GM23338 (cell line): ENCODE measurements at regions not wholly inside any gene's neighbourhood (a gene's known extent, or its start where the extent isn't known, plus 50 kb on each side); places are given as distances from the start of the nearest gene placed in this dataset.

ENCODE experiments used
- ATAC-seq: fragments of 200-7000 bp; cut with Tn5 transposase; 3 replicates; pipeline ENCODE4 v1.9.1; 2020
- DNase-seq: peaks from one replicate; pipeline ENCODE4 v3.0.0-alpha.2; 2015; ENCODE audit warnings: low spot score
- H2AFZ ChIP-seq: fragments of 200-600 bp; sonication (generic); 2 replicates; pipeline ENCODE4 v1.8.0; 2016; ENCODE audit warnings: antibody characterized with exemption, mild to moderate bottlenecking, moderate library complexity
- H3F3A ChIP-seq: fragments of 200-600 bp; sonication (generic); replicated peaks from 2 replicates; pipeline ENCODE4 v1.8.0; 2017; ENCODE audit warnings: antibody characterized with exemption, mixed run types, low read depth
- H3K27ac ChIP-seq: fragments of 200-600 bp; sonication (generic); 2 replicates; pipeline ENCODE4 v1.6.1; 2016; ENCODE audit warnings: low read depth
- H3K27me3 ChIP-seq: fragments of 200-600 bp; sonication (generic); 2 replicates; pipeline ENCODE4 v1.8.0; 2016; ENCODE audit warnings: mild to moderate bottlenecking, mixed run types, moderate library complexity; ENCODE audit not compliant: insufficient read depth
- H3K36me3 ChIP-seq: fragments of 200-600 bp; sonication (generic); 2 replicates; pipeline ENCODE4 v1.8.0; 2016; ENCODE audit warnings: mild to moderate bottlenecking; ENCODE audit not compliant: insufficient read depth
- H3K4me1 ChIP-seq: fragments of 200-600 bp; sonication (generic); 2 replicates; pipeline ENCODE4 v1.8.0; 2016; ENCODE audit warnings: mild to moderate bottlenecking, moderate library complexity; ENCODE audit not compliant: insufficient read depth
- H3K4me2 ChIP-seq: fragments of 200-600 bp; sonication (generic); 2 replicates; pipeline ENCODE4 v1.7.1; 2017; ENCODE audit warnings: mixed run types
- H3K4me3 ChIP-seq: fragments of 200-600 bp; sonication (generic); 2 replicates; pipeline ENCODE4 v1.6.1; 2016; ENCODE audit warnings: mixed run types
- H3K79me2 ChIP-seq: fragments of 200-600 bp; sonication (generic); replicated peaks from 2 replicates; pipeline ENCODE4 v1.8.0; 2017; ENCODE audit warnings: mild to moderate bottlenecking; ENCODE audit not compliant: insufficient read depth
- H3K9me2 ChIP-seq: fragments of 200-600 bp; sonication (generic); 2 replicates; pipeline ENCODE4 v1.8.0; 2017; ENCODE audit not compliant: insufficient read depth
- H4K20me1 ChIP-seq: fragments of 200-600 bp; sonication (generic); replicated peaks from 2 replicates; pipeline ENCODE4 v1.8.0; 2017; ENCODE audit warnings: mild to moderate bottlenecking; ENCODE audit not compliant: insufficient read depth
- H3K27ac Mint-ChIP-seq: 2 replicates; pipeline ENCODE4 v1.8.0; 2020; ENCODE audit warnings: inconsistent platforms, mild to moderate bottlenecking, moderate library complexity, mixed read lengths
- H3K27me3 Mint-ChIP-seq: 3 replicates; pipeline ENCODE4 v1.8.0; 2022; ENCODE audit warnings: low read depth, mild to moderate bottlenecking, moderate library complexity, mixed read lengths, inconsistent platforms; ENCODE audit not compliant: insufficient read depth, poor library complexity
- H3K36me3 Mint-ChIP-seq: 3 replicates; pipeline ENCODE4 v1.8.0; 2021; ENCODE audit warnings: low read depth, mild to moderate bottlenecking, inconsistent platforms, moderate library complexity, mixed read lengths
- H3K4me1 Mint-ChIP-seq: 3 replicates; pipeline ENCODE4 v1.8.0; 2020; ENCODE audit warnings: mild to moderate bottlenecking, inconsistent platforms, mixed read lengths
- H3K4me3 Mint-ChIP-seq: 3 replicates; pipeline ENCODE4 v1.8.0; 2021; ENCODE audit warnings: moderate library complexity, mild to moderate bottlenecking, inconsistent platforms, mixed read lengths
- H3K9me3 Mint-ChIP-seq: 3 replicates; pipeline ENCODE4 v1.8.0; 2020; ENCODE audit warnings: moderate library complexity, mild to moderate bottlenecking, inconsistent platforms, mixed read lengths
- CREB1 ChIP-seq: fragments of 250-450 bp; sonication (Bioruptor Pico); IDR thresholded peaks from 2 replicates; pipeline ENCODE4 v1.5.0; 2020; ENCODE audit warnings: low read depth, mild to moderate bottlenecking, moderate library complexity
- EZH2phosphoT487 ChIP-seq: fragments of 200-600 bp; sonication (generic); IDR thresholded peaks from one replicate; pipeline ENCODE4 v1.8.1; 2018; ENCODE audit warnings: antibody characterized with exemption; ENCODE audit not compliant: unreplicated experiment
- JUNB ChIP-seq: IDR thresholded peaks from one replicate; pipeline ENCODE4 v1.6.1; 2016; ENCODE audit warnings: antibody characterized with exemption; ENCODE audit not compliant: unreplicated experiment
- NANOG ChIP-seq: IDR thresholded peaks from 2 replicates; pipeline ENCODE4 v1.6.1; 2016; ENCODE audit warnings: antibody characterized with exemption, borderline replicate concordance
- POLR2AphosphoS5 ChIP-seq: IDR thresholded peaks from 2 replicates; pipeline ENCODE4 v1.6.1; 2016; ENCODE audit warnings: antibody characterized with exemption, low read depth
- REST ChIP-seq: IDR thresholded peaks from one replicate; pipeline ENCODE4 v1.6.1; 2018; ENCODE audit warnings: antibody characterized with exemption; ENCODE audit not compliant: unreplicated experiment
- STAT1 ChIP-seq: IDR thresholded peaks from one replicate; pipeline ENCODE4 v1.6.1; 2016; ENCODE audit warnings: antibody characterized with exemption; ENCODE audit not compliant: unreplicated experiment
- ZNF114 ChIP-seq: fragments of 250-450 bp; sonication (Bioruptor Pico); IDR thresholded peaks from 2 replicates; pipeline ENCODE4 v1.5.0; 2020; ENCODE audit warnings: mild to moderate bottlenecking, moderate library complexity
- TF ChIP-seq, protein P1 (sequence below), 2 experiments: fragments of 200-600 bp in 1 of 2; sonication (generic) in 1 of 2; conservative IDR thresholded peaks; 2 replicates each; pipeline versions ENCODE4 v1.5.1 to v1.6.1; 2016 to 2017; ENCODE audit warnings: antibody characterized with exemption in 2 of 2, low read depth in 2 of 2, mild to moderate bottlenecking in 2 of 2, moderate library complexity in 1 of 2

DNA sequence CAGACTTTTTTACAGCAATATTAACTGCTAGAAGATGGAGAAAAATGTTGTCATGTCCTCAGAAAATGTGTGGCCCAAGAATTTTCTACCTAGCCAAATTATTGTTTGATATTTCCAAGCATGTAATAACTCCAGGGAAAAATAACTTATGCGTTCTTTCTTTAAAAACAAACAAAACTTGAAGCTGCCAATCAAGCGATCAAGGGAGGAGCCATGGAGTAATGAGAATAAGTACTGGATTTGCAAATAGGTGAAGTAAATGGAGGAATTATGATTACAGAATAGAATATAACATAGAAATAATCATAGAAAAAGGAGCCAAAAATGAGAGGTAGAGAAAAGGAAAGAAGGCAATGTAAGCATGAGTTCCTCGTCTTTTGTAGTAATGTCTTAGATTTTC is 225.3 kb downstream of the DLEU7 start (continued):
- no peak for TF ChIP-seq REST
- TF ChIP-seq JUNB = no peak
- no peak for TF ChIP-seq CREB1 (CRISPR knock-in tag)
- TF ChIP-seq, protein P1, sequence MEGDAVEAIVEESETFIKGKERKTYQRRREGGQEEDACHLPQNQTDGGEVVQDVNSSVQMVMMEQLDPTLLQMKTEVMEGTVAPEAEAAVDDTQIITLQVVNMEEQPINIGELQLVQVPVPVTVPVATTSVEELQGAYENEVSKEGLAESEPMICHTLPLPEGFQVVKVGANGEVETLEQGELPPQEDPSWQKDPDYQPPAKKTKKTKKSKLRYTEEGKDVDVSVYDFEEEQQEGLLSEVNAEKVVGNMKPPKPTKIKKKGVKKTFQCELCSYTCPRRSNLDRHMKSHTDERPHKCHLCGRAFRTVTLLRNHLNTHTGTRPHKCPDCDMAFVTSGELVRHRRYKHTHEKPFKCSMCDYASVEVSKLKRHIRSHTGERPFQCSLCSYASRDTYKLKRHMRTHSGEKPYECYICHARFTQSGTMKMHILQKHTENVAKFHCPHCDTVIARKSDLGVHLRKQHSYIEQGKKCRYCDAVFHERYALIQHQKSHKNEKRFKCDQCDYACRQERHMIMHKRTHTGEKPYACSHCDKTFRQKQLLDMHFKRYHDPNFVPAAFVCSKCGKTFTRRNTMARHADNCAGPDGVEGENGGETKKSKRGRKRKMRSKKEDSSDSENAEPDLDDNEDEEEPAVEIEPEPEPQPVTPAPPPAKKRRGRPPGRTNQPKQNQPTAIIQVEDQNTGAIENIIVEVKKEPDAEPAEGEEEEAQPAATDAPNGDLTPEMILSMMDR (conservative IDR thresholded peaks at IDR 0.05; ENCODE audit: low read depth in 2 of 2) = no peak
- no peak for TF ChIP-seq STAT1
- TF ChIP-seq EZH2phosphoT487 = no peak
- no peak for TF ChIP-seq NANOG
- no peak for TF ChIP-seq ZNF114 (CRISPR knock-in tag)
- TF ChIP-seq POLR2AphosphoS5 = no peak

GRCh38 chr13:50626101-50626547 is 217.4 kb downstream of the DLEU7 start:
- DNase-seq (no peak), ATAC-seq (no peak)
- Histone ChIP-seq H3K27me3 (no peaks in the 10 kb centered on the region), H3F3A (no peaks in the 10 kb centered on the region), H3K4me1 (no peaks in the 10 kb centered on the region), H3K79me2 (no peaks in the 10 kb centered on the region), H3K9me2 (no peaks in the 10 kb centered on the region), H3K4me3 (no peak overlapping the region), H2AFZ (no peak overlapping the region), H4K20me1 (no peaks in the 10 kb centered on the region), H3K36me3 (no peaks in the 10 kb centered on the region), H3K4me2 (no peak overlapping the region), H3K27ac (no peak overlapping the region)
- H3K4me1 Mint-ChIP-seq = no peaks in the 10 kb centered on the region
- no peaks in the 10 kb centered on the region for H3K36me3 Mint-ChIP-seq
- no peak overlapping the region for H3K27ac Mint-ChIP-seq
- peaks cover 4% of the 10 kb centered on the region for H3K27me3 Mint-ChIP-seq
- H3K9me3 Mint-ChIP-seq = no peaks in the 10 kb centered on the region
- H3K4me3 Mint-ChIP-seq = no peak overlapping the region
- TF ChIP-seq REST (no peak), NANOG (no peak), EZH2phosphoT487 (no peak), POLR2AphosphoS5 (no peak), ZNF114 (CRISPR knock-in tag) (no peak)
- TF ChIP-seq, protein P1 (conservative IDR thresholded peaks at IDR 0.05; ENCODE audit: low read depth in 2 of 2) = no peak
